ENCODE measurements at regions not wholly inside any gene's neighbourhood (a gene's known extent, or its start where the extent isn't known, plus 50 kb on each side); places are given as distances from the start of the nearest gene placed in this dataset.

DNA sequence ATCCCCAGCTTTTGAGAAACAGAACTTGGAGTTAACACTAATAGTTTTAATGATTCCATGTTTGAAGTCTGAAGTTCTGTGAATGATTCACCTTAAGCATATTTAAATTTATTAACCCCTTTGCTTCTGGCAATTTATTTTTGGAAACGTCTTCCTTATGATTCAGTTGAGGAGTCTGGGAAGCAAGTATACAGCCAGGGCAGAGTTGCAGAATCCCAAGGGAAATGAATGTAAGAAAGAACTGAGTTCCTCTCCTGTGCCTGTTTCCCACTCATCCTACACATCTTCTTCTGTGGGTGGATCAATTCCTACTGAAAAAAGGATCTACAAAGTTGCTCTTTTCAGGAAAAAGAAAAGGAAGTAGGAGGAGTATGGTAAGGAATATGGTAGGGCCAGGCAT, 108.2 kb upstream of the CCDC91 start:
- Histone ChIP-seq H3K9me3 (no peaks in the 10 kb centered on the region), H3K4me1 (no peaks in the 10 kb centered on the region), H3K27ac (no peak overlapping the region), H3K4me3 (no peak overlapping the region), H3K36me3 (no peaks in the 10 kb centered on the region), H3K27me3 (no peaks in the 10 kb centered on the region)
- in situ Hi-C loops (cut with MboI; ENCODE audit: low sequenced_read_pairs in 4 of 4) (no loop called here), intact Hi-C loops (cut with DNase I; ENCODE audit: low total_unique reads) (no loop called here)
- TF ChIP-seq POLR2A (IDR thresholded peaks at IDR 0.05) (no peak), CTCF (IDR thresholded peaks at IDR 0.05 in 4 of 5, conservative IDR thresholded peaks at IDR 0.05 in 1 of 5) (no peak)
- ATAC-seq (no peak), DNase-seq (no peak)

- in situ Hi-C loops (cut with MboI; ENCODE audit: low sequenced_read_pairs in 4 of 4) = no loop called here
- TF ChIP-seq POLR2A (IDR thresholded peaks at IDR 0.05) (no peak), CTCF (IDR thresholded peaks at IDR 0.05 in 4 of 5, conservative IDR thresholded peaks at IDR 0.05 in 1 of 5) (no peak)
- Histone ChIP-seq H3K9me3 (no peaks in the 10 kb centered on the region), H3K27me3 (no peaks in the 10 kb centered on the region), H3K4me1 (peaks cover 0 to 2% of the 10 kb centered on the region in 2 donors), H3K4me3 (no peak overlapping the region), H3K27ac (no peak overlapping the region), H3K36me3 (no peaks in the 10 kb centered on the region)
- no peak for DNase-seq
- intact Hi-C loops (cut with DNase I; ENCODE audit: low total_unique reads) = no loop called here
- ATAC-seq = no peak
Measured at GRCh38 chr12:28083840-28084678, 106.2 kb upstream of the CCDC91 start.

- TF ChIP-seq POLR2A (IDR thresholded peaks at IDR 0.05) (no peak), CTCF (IDR thresholded peaks at IDR 0.05 in 4 of 5, conservative IDR thresholded peaks at IDR 0.05 in 1 of 5) (no peak)
- no peak overlapping the region for H3K4me3 ChIP-seq
- in situ Hi-C loops (cut with MboI; ENCODE audit: low sequenced_read_pairs in 4 of 4) = no loop called here
- intact Hi-C loops (cut with DNase I; ENCODE audit: low total_unique reads) = no loop called here
- H3K27ac ChIP-seq = no peak overlapping the region
- no peaks in the 10 kb centered on the region for H3K9me3 ChIP-seq
- no peak for DNase-seq
- H3K27me3 ChIP-seq = no peaks in the 10 kb centered on the region
- H3K4me1 ChIP-seq = peaks cover 0 to 3% of the 10 kb centered on the region in 2 donors
- no peaks in the 10 kb centered on the region for H3K36me3 ChIP-seq
- ATAC-seq = no peak
Measured at GRCh38 chr12:28086521-28087155, 103.6 kb upstream of the CCDC91 start.

DNA sequence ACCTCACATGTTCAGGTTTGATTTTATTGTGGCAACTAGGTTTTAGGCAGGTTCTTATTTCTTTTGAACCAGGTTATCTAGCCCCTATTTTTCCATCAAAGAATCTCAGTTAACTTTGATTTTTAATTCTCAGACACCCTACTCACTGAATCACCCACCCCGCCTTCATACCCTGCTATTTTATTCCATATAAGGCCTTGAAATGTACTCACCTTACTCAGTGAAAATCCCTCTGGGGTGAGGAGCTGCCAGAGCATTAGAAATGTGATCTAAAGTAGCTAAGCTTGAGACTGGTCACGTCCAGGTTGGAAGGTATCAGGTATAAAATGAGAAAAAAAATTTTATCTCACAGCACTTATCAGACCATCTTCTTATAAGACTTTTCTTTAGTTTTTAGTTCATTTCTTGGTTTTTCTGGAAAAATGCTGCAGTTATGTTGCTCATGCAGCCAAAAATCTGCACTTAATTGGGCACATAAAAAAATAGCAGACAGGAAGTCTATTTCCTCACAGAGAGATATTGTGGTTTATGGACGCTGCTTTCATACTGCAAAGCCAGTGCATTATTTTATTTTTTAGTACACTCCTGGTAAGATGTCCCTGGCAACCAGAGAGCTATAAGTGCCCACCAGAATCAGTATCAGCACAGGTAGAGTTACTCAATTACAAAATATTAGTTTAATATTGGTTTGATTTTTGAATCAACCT, 101.5 kb upstream of the CCDC91 start:
- in situ Hi-C loops (cut with MboI; ENCODE audit: low sequenced_read_pairs in 4 of 4) = no loop called here
- no peak overlapping the region for H3K27ac ChIP-seq

More for the DNA sequence above, 101.5 kb upstream of the CCDC91 start:
- Histone ChIP-seq H3K4me3 (no peak overlapping the region), H3K4me1 (peaks cover 0 to 3% of the 10 kb centered on the region in 2 donors), H3K36me3 (no peaks in the 10 kb centered on the region), H3K9me3 (no peaks in the 10 kb centered on the region), H3K27me3 (no peaks in the 10 kb centered on the region)
- intact Hi-C loops (cut with DNase I; ENCODE audit: low total_unique reads) = no loop called here
- ATAC-seq (no peak), DNase-seq (no peak)
- TF ChIP-seq CTCF (IDR thresholded peaks at IDR 0.05 in 4 of 5, conservative IDR thresholded peaks at IDR 0.05 in 1 of 5) (no peak), POLR2A (IDR thresholded peaks at IDR 0.05) (no peak)
